ENCODE measurements at regions not wholly inside any gene's neighbourhood (a gene's known extent, or its start where the extent isn't known, plus 50 kb on each side); places are given as distances from the start of the nearest gene placed in this dataset.

DNA sequence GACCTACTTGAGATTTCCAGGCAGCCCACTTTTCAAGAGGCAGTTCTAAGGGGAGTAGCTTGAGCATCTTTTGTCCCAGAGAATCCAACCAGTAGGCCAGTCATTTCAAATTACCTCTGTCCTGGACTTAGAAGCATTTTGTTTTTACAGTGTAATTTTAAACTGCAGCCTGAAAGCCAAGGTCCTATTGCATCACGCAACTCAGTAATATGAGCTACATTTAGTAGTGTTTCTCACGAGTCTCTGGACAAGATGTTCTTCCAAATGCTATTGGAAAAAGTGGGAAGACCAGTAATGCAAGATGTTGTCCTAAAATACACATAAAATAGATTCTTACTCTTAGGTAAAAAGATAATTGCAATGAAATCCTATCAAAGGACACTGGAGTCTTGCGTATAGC lies 182.5 kb upstream of the ARX start:
- H3K27ac Mint-ChIP-seq, result no peak overlapping the region
- H3K4me1 Mint-ChIP-seq, result no peaks in the 10 kb centered on the region
- no peaks in the 10 kb centered on the region for H3K36me3 Mint-ChIP-seq
- H3K9me3 Mint-ChIP-seq, result peaks cover 0 to 2% of the 10 kb centered on the region in 2 donors
- peaks cover 0 to 4% of the 10 kb centered on the region in 2 donors for H3K27me3 Mint-ChIP-seq
- ATAC-seq (replicated peaks) (no peak), DNase-seq (no peak)
- H3K4me3 Mint-ChIP-seq, result no peak overlapping the region

DNA sequence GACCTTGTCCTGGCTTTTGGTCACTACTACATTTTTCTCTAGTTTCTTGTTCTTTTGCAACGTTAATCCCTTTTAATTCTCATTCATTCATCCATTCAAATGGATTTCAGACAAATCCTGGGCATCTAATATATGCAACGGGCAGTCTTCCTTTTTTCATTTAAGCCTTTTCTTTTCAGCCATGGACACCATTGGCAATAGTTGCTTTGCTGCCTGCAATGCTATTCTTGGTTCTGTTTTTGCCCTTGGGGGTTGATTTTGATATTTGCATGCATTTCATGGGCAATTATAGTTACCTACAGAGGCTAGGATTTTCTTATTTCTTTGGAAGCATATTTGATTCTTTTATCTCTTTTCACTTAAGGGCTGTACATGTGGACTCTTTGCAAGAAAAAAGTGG lies 180.5 kb upstream of the ARX start:
- DNase-seq (no peak), ATAC-seq (replicated peaks) (no peak)
- Mint-ChIP-seq H3K27me3 (peaks cover 0 to 4% of the 10 kb centered on the region in 2 donors), H3K27ac (no peak overlapping the region), H3K9me3 (peaks cover 0 to 2% of the 10 kb centered on the region in 2 donors), H3K4me1 (no peaks in the 10 kb centered on the region), H3K4me3 (no peak overlapping the region), H3K36me3 (no peaks in the 10 kb centered on the region)

DNA sequence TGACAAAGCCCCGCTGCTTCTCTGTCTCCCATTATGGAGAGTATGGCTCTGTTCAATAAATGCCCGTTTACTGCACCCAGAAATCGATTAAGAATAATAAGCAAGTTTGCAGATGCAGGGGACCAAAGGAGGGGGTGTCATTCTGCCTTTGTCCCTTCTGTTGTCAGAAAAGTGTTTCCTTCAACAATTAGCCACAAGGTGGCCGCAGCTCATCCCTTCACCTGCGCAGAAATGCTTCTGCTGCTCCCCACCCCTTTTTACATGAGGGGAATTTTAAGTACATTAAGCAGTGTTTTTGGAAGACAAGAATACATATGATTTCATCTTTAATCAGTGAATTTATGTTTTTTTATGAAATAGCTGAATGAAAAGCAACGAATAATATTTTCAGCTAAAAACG lies 175.6 kb upstream of the ARX start:
- Mint-ChIP-seq H3K27me3 (no peaks in the 10 kb centered on the region), H3K9me3 (peaks cover 9 to 15% of the 10 kb centered on the region in 2 donors), H3K36me3 (no peaks in the 10 kb centered on the region), H3K4me3 (no peak overlapping the region), H3K4me1 (no peaks in the 10 kb centered on the region), H3K27ac (no peak overlapping the region)
- ATAC-seq (replicated peaks), result no peak
- DNase-seq, result no peak

DNA sequence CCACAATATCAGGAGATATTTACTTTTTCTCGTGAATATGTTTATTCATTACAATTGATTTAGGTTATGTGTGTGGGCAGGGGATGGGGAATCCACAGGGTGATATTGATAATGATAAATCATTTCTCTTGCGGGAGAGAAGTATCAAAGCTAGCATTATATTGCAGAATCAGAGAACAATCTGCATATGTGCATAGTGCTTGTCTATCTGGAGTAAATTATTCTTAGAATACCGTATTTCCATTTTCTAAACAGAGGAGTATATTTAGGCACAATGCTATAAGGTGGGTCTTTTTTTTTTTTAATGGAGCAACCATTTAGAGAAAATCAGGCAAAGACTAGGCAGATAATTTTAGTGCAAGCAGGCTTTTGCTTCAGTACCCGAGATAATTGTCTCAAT lies 166.0 kb upstream of the ARX start:
- Mint-ChIP-seq H3K27ac (no peak overlapping the region), H3K4me3 (no peak overlapping the region), H3K4me1 (no peaks in the 10 kb centered on the region), H3K27me3 (peaks cover 0 to 6% of the 10 kb centered on the region in 2 donors), H3K36me3 (no peaks in the 10 kb centered on the region), H3K9me3 (peaks cover under 1% of the 10 kb centered on the region in 2 donors)
- ATAC-seq (replicated peaks), result no peak
- no peak for DNase-seq

DNA sequence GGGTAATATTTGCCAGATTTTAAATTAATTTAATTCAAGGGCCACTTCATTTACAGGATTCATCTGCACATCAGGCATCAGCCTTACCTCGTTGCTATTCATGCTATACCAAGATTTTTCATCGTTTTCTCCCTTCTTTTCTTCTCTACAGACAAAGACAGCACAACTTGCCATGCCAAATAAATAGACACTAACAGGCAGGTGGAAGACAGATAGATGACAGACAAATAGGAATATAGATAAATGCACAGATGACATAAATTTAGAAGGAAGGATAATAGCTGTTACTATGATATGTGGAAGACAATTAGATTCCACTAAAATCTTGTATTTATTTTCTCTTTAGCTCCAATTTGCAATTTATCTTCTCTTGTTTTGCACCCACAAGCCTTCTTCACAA lies 164.5 kb upstream of the ARX start:
- DNase-seq (no peak), ATAC-seq (replicated peaks) (no peak)
- Mint-ChIP-seq H3K4me3 (no peak overlapping the region), H3K27ac (no peak overlapping the region), H3K36me3 (no peaks in the 10 kb centered on the region), H3K27me3 (peaks cover 0 to 6% of the 10 kb centered on the region in 2 donors), H3K9me3 (no peaks in the 10 kb centered on the region), H3K4me1 (no peaks in the 10 kb centered on the region)

- ATAC-seq (replicated peaks), result no peak
- Mint-ChIP-seq H3K36me3 (no peaks in the 10 kb centered on the region), H3K27me3 (peaks cover 0 to 6% of the 10 kb centered on the region in 2 donors), H3K9me3 (no peaks in the 10 kb centered on the region), H3K4me3 (no peak overlapping the region), H3K4me1 (no peaks in the 10 kb centered on the region), H3K27ac (no peak overlapping the region)
- no peak for DNase-seq
Observed at GRCh38 chrX:25178555-25178954, 162.8 kb upstream of the ARX start.

- ATAC-seq (replicated peaks), result no peak
- no peak for DNase-seq
- H3K36me3 Mint-ChIP-seq, result no peaks in the 10 kb centered on the region
- peaks cover 0 to 6% of the 10 kb centered on the region in 2 donors for H3K27me3 Mint-ChIP-seq
- no peak overlapping the region for H3K4me3 Mint-ChIP-seq
- H3K9me3 Mint-ChIP-seq, result no peaks in the 10 kb centered on the region
- H3K27ac Mint-ChIP-seq, result no peak overlapping the region
- H3K4me1 Mint-ChIP-seq, result no peaks in the 10 kb centered on the region
Observed at GRCh38 chrX:25175743-25176142, 160.0 kb upstream of the ARX start.

DNA sequence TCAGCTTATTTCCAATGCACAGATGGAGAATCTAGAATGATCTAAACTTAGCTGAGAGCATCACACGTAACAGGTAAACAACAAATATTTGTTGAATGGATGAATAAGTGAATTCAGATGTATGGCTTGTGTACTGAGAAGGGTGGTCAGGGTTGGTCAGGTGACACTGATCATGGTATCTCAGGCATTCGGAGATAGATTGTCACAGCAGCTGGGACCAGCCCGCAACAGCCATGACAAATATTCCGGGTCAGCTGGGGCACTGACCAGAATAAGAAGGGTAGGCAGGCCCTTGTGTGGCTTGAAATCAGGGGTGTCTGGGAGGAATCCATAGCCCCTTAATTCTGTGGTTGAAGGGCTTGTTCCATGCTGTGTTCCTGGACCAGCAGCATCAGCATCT lies 159.4 kb upstream of the ARX start:
- H3K9me3 Mint-ChIP-seq, result no peaks in the 10 kb centered on the region
- H3K27ac Mint-ChIP-seq, result no peak overlapping the region
- no peaks in the 10 kb centered on the region for H3K4me1 Mint-ChIP-seq
- no peaks in the 10 kb centered on the region for H3K36me3 Mint-ChIP-seq
- H3K4me3 Mint-ChIP-seq, result no peak overlapping the region
- ATAC-seq (replicated peaks) (no peak), DNase-seq (no peak)
- H3K27me3 Mint-ChIP-seq, result peaks cover 0 to 2% of the 10 kb centered on the region in 2 donors

- Mint-ChIP-seq H3K27ac (no peak overlapping the region), H3K4me1 (no peaks in the 10 kb centered on the region), H3K4me3 (no peak overlapping the region), H3K36me3 (no peaks in the 10 kb centered on the region), H3K9me3 (no peaks in the 10 kb centered on the region), H3K27me3 (peaks cover 0 to 8% of the 10 kb centered on the region in 2 donors)
- ATAC-seq (replicated peaks), result no peak
- no peak for DNase-seq
Observed at GRCh38 chrX:25166546-25166945, 150.8 kb upstream of the ARX start.

DNA sequence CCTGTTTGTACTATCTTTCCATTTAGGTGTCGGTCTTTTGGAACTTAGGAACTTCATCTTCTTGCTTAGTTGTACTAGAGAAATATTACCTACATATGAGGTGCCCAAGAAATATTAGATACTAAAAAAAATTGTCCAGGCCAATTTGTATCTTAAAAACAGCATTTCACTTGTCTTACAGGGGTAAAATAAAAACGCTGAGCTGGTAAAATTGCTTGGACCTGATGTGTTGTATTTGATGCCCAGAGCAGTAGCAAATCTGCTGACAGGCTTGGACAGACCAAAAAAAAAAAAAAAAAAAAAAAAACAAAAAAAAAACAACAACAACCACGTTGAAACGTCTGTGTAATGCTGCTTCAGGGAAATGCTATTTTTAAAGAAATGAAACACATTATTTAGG lies 150.4 kb upstream of the ARX start:
- ATAC-seq (replicated peaks), result no peak
- no peak overlapping the region for H3K4me3 Mint-ChIP-seq
- no peak for DNase-seq
- H3K36me3 Mint-ChIP-seq, result no peaks in the 10 kb centered on the region
- H3K27me3 Mint-ChIP-seq, result peaks cover 0 to 8% of the 10 kb centered on the region in 2 donors
- no peaks in the 10 kb centered on the region for H3K4me1 Mint-ChIP-seq
- no peak overlapping the region for H3K27ac Mint-ChIP-seq
- no peaks in the 10 kb centered on the region for H3K9me3 Mint-ChIP-seq

GRCh38 chrX:25158635-25159034 lies 142.9 kb upstream of the ARX start:
- Mint-ChIP-seq H3K9me3 (no peaks in the 10 kb centered on the region), H3K27me3 (peaks cover 0 to 8% of the 10 kb centered on the region in 2 donors), H3K36me3 (no peaks in the 10 kb centered on the region), H3K27ac (no peak overlapping the region), H3K4me1 (no peaks in the 10 kb centered on the region), H3K4me3 (no peak overlapping the region)
- no peak for ATAC-seq (replicated peaks)
- no peak for DNase-seq

DNA sequence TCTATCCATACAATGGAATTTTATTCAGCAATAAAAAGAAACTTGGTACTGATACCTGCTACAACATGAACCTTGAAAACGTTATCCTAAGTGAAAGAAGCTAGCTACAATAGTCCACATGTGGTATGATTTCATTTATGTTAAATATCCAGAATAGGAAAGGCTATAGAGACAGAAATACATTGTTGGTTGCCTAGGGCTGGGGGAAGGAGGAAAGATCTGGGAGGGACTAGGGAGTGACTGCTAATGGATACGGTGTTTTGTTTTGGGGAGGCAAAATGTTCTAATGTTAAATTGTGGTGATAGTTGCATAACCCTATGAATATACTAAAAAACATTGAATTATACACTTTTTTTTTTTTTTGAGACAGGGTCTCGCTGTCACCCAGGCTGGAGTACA lies 141.1 kb upstream of the ARX start:
- no peaks in the 10 kb centered on the region for H3K36me3 Mint-ChIP-seq
- H3K27me3 Mint-ChIP-seq, result peaks cover 0 to 1% of the 10 kb centered on the region in 2 donors

DNA sequence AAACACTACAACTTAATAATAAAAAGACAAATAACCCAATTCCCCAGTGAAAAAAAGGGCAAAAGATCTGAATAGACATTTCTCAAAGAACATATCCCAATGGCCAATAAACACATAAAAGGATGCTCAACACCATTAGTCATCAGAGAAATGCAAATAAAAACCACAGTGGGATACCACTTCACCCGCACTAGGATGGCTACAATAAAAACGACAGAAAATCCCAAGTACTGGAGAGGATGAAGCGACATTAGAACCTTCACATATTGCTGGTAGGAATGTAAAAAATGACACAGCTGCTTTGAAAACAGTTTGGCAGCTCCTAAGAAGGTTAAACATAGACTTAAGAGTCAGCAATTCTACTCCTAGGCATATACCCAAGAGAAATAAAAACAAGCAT lies 140.6 kb upstream of the ARX start:
- H3K4me3 Mint-ChIP-seq, result no peak overlapping the region
- no peaks in the 10 kb centered on the region for H3K4me1 Mint-ChIP-seq
- no peaks in the 10 kb centered on the region for H3K36me3 Mint-ChIP-seq
- H3K27ac Mint-ChIP-seq, result no peak overlapping the region
- H3K27me3 Mint-ChIP-seq, result peaks cover 0 to 6% of the 10 kb centered on the region in 2 donors
- no peaks in the 10 kb centered on the region for H3K9me3 Mint-ChIP-seq
- DNase-seq (no peak), ATAC-seq (replicated peaks) (no peak)

More for the DNA sequence above, 141.1 kb upstream of the ARX start:
- Mint-ChIP-seq H3K4me1 (no peaks in the 10 kb centered on the region), H3K4me3 (no peak overlapping the region), H3K27ac (no peak overlapping the region), H3K9me3 (no peaks in the 10 kb centered on the region)
- ATAC-seq (replicated peaks) (no peak), DNase-seq (no peak)

DNA sequence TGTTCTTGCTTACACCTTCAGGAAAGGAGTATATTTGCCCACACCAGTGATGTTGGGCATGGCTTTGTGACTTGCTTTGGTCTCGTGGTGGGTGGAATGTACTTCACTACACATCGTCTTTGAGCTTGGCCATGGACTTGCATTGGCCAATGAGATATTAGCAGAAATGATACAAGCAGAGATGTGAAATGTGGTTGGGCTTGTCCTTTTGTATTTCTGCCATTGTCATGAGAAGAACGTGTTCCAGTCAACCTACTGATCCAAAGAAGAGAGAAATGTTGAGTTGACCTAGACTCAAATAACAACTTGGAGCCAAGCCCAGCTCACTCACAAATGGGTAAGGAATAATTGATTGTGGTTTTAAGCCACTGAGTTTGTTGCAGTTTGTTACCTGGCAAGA lies 138.4 kb upstream of the ARX start:
- no peak overlapping the region for H3K27ac Mint-ChIP-seq
- H3K27me3 Mint-ChIP-seq, result peaks cover 0 to 8% of the 10 kb centered on the region in 2 donors
- H3K4me3 Mint-ChIP-seq, result no peak overlapping the region
- no peak for DNase-seq
- no peaks in the 10 kb centered on the region for H3K9me3 Mint-ChIP-seq
- no peaks in the 10 kb centered on the region for H3K4me1 Mint-ChIP-seq
- no peak for ATAC-seq (replicated peaks)
- H3K36me3 Mint-ChIP-seq, result no peaks in the 10 kb centered on the region

DNA sequence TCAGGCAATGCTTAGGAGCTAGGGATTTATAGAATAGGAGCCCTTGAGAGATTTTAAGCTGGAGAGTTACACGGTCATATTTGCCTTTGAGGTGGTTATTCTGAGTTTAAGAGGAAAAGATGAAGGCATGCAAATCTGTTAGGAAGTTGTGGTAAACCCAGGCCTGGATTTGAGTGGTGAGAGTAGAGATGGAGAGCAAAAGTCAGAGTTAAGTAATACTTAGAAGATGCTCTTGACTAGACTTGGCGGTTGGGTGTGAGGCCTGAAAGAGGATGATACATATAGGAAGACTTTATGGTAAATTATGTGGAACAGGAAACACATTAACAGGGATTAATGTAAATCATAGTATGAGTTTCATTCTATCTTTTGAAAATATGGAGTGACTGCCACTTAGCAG lies 136.0 kb upstream of the ARX start:
- Mint-ChIP-seq H3K4me3 (no peak overlapping the region), H3K27ac (no peak overlapping the region), H3K27me3 (peaks cover 0 to 8% of the 10 kb centered on the region in 2 donors), H3K36me3 (no peaks in the 10 kb centered on the region), H3K9me3 (peaks cover 0 to 4% of the 10 kb centered on the region in 2 donors), H3K4me1 (no peaks in the 10 kb centered on the region)
- DNase-seq, result no peak
- no peak for ATAC-seq (replicated peaks)

Data from stimulated activated naive B cell treated with anti-CD40 and anti-IgM and Interleukin-4, amounts not matched to agents 10 μg/mL and 1 μg/mL and 100 μg/mL, for 72 hours (primary cell).